Nucleus accumbens (tissue), 56 donors: ENCODE measurements at regions not wholly inside any gene's neighbourhood (a gene's known extent, or its start where the extent isn't known, plus 50 kb on each side); places are given as distances from the start of the nearest gene placed in this dataset.

Experiments
- DNase-seq, 56 donors: peaks; one replicate each; lab custom pipeline; 2025; lab: John Stamatoyannopoulos, UW

GRCh38 chr12:90111791-90112580, 403.3 kb upstream of the ATP2B1 start:
- peak in 2 of 56 donors; percentile 1 to 10 for DNase-seq

GRCh38 chr12:90106568-90106967, 397.9 kb upstream of the ATP2B1 start:
- no peak for DNase-seq

- no peak for DNase-seq
Observed at GRCh38 chr12:90102957-90103652, 394.5 kb upstream of the ATP2B1 start.

DNA sequence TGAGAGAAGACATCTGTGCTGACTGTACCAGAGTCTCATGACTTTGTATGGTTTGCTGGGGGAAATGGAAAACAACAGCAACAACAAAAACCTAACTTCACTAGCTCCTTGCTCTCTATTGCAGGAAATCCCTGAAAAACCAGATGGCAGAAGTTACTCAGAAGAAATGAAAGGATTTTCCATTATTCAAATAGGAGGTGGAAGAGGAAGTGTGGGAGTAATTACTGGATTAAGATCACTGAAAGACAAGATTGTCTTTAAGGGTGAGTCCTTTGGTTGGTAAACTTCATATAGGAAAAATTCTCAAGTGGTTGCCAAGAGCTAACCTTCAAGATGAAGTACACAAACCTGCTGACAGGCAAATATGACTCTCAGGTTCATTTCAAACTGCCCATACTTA, 391.9 kb upstream of the ATP2B1 start:
- no peak for DNase-seq

DNA sequence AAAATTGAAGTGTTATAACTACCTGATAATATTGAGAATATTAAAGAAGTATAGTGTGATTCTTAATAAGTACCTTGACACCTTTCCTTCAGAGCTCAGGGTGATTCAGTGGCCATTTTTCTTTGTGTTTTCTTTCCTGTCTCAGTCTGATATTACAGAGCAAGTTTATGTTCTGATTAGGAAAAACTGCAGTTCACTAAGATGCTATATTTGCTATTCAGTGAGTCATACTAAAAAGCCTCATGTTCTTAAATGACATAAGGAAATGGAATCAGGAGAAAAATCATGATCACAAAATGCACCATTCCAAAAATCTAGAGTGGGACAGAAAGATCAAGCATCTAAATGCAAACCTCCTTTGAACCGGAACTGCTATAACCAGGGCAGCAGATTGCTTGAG, 390.6 kb upstream of the ATP2B1 start:
- DNase-seq = no peak

DNA sequence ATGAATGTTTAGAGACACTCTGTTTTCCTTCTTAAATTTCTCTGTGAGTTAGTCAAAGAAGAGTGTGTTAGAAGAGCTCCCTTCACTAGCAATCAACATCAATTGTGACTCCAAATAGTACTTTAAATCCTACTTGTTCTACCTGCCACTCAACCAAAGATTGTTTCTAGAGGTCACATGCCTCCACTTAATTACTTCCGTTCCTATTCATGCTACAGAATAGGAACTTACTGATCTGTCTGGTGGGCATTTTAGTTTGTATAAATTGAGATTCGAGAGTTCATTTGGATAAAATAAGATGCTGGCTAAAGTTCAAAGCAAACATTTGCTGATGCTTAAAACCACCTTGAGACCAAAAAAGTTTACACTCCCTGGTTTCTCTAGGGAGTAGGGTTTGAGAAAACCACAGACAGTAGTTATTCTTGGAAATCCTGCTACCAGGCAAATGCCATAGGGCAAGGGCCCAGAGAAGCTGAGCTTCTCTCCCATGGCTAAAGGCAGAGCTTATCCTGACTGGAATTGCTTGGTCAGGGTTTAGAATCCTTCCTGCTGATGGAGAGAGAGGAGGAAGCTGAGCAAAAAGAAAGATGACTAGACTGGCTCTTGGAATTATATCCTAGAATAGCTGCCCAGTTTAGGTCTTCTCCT, 389.6 kb upstream of the ATP2B1 start:
- DNase-seq = no peak

- no peak for DNase-seq
Observed at GRCh38 chr12:90091809-90092208, 383.2 kb upstream of the ATP2B1 start.

GRCh38 chr12:90090929-90091651, 382.5 kb upstream of the ATP2B1 start:
- DNase-seq = peak in 2 of 56 donors; percentile 3 to 15

GRCh38 chr12:90086281-90086680, 377.6 kb upstream of the ATP2B1 start:
- no peak for DNase-seq

- no peak for DNase-seq
Observed at GRCh38 chr12:90085494-90086274, 377.0 kb upstream of the ATP2B1 start.

DNA sequence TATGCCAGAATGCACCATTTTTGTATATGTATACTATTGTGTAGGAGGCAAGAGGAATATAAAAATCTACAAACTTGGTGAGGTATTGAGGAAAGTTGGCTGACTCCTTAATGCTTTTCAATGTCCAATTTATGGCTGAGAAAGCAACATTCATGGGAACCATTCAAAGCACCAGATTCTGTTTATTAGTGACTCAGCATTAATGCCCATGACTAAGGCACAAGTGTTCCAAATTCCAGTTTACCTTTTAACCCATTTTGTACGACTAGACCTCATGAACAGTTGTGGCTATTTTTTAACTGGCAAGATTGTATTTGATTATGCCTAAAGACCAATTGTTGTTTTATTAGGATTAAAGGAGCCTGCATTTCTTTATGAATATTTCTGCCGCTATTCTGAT, 375.4 kb upstream of the ATP2B1 start:
- no peak for DNase-seq

GRCh38 chr12:90080616-90081015, 372.0 kb upstream of the ATP2B1 start:
- no peak for DNase-seq

DNA sequence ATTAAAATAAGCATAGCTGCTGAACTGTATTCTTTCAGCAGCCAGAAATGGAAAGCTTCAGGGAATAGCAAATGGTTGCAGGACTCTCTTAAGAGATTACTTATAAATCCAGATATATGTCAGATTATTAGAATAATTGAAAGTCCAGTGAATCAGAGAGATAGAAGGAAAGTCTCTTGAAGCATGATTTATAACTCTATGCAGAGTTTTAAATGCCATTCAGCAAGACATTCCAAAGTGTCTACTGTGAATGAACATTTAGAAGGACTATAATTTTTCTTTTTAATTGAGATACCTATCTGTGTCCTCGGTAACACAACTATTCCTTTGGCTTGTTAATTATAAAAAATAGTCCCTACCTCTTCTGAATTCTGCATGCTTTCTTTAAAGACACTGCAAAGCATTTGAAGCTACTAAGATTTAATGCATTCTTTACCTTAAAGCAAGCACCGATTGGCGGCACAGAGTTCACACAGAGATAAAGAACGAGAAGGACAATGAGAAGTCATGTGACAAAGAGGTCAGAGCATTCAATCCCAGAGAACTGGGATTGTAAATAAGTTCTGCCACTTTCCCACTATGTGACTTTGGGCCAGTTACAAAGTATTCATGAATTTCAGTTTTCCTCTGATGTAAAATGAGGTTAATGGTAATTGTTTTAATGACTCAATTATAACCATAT, 371.0 kb upstream of the ATP2B1 start:
- no peak for DNase-seq

DNA sequence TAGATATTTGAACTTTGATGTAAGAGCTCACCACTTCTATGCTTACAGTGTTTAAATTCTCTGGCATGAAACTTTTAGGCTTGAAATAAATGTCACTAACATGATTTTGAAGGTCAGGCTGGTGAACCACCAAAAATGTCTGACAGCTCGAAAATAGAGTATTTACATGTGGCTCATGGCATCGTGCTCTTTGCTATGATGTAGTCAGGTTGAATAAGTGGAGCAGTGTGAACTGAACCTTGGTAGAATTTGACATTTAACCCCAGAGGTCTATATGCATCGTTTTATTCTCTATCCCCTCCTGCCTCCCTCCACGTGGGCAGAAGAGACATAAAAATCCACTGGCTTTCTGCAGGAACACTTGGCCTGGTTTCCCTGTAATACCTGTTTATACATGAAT, 369.7 kb upstream of the ATP2B1 start:
- no peak for DNase-seq

DNA sequence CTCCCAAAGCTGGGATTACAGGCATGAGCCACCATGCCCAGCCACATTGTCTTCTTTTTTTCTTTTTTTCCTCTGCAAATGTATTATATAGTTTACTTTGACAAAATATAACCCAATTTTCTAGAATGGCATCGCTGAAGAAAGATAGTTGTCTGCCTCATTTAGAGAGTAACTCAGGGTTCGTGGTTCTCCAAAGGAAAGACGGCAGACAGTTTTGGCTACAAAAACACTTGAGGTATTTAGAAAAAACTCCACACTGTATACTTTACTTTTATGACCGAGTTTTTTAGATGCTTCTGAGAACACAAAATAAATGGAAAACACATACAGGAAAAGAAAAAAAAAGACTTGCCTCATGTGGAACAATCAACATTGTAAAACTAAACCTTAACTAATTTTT, 369.1 kb upstream of the ATP2B1 start:
- no peak for DNase-seq

DNA sequence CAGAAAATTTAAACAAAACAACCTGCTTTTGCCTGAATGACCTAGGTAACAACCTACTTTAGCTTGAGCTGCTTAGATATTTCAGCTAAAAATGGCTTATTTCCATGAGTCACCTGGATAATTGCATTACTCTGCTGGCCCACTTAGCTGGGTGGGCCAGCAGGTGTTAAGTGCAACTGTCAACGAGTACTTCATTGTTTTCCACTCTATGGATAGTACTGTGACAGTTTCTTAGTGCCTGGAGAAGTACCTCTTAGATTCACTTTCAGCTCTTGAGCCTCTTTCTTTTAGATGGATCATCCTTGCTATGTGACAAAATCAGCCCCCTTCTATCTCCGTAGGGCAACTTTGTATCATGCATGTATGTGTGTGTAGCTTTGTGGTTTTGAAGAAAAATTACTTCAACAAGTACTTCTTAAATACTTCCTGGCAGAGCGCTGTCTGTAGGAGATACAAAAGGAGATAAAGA, 368.2 kb upstream of the ATP2B1 start:
- peak in 3 of 56 donors; percentile 4 to 20 (median 8) for DNase-seq

DNA sequence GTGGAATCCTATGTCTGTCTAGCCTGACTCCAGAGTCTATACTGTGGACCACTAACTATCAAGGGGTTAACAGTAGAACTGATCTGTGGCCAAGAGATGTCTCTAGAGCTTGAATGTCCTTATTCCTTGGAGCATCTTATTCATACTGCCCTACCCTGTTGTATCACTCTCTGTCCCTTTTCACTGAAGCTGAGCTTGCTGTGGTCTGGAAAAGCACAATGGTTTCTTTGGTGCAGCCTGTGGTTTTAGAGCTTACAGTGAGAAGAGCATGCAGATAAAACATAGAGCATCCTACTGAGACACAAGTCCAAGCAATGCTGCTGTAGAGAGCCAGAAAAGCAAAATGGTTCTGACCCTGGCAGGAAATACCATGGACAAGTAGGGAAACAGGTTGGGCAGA, 367.0 kb upstream of the ATP2B1 start:
- DNase-seq = no peak

DNA sequence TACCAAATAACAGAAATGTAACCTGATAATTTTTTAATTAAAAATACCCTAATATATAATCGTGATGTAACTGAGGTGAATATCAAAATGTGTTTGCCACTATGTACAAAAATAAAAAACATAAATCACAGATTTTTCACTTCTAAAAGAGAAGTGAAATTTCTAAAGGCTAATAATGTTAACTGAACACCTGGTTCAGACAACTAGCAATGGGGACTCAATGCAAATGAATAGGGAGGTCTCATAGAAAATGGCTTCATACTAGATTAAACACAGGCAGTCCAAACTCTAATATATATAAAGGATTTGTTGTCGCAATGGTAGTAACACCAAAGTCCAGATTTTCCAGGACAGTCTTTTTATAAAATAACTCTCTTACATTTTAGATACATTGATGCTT, 365.4 kb upstream of the ATP2B1 start:
- no peak for DNase-seq

GRCh38 chr12:90071996-90072395, 363.4 kb upstream of the ATP2B1 start:
- no peak for DNase-seq
